ENCODE measurements at regions not wholly inside any gene's neighbourhood (a gene's known extent, or its start where the extent isn't known, plus 50 kb on each side); places are given as distances from the start of the nearest gene placed in this dataset.
A peak's percentile ranks its signal among the peaks of the same experiment; 100 is the strongest.
"Not testable (repeated sequence)": the region's sequence is repeated elsewhere in the genome, so short reads cannot be mapped to it uniquely, and the experiment has no call there.

DNA sequence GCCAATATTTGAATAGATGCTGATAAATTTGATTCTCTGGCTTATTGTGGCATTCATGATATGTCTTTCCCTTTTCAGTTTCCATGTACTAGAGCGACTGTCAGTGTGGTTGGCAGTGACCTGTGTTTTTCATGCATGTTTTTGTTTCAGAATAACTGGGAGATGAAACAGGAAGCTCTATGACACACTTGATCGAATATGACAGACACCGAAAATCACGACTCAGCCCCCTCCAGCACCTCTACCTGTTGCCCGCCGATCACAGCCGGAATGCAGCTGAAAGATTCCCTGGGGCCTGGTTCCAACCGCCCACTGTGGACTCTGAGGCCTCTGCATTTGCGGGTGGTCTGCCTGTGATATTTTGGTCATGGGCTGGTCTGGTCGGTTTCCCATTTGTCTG lies 226.8 kb upstream of the PLGLB2 start:
- Mint-ChIP-seq H3K27ac (peak overlapping the region; percentile 57 to 94 (median 93)), H3K4me3 (peak overlapping the region in 6 of 8 donors; percentile 8 to 66 (median 36)), H3K4me1 (peaks cover 12 to 38% (median 26%) of the 10 kb centered on the region in 4 donors)
- H3K27me3 ChIP-seq (ENCODE audit: insufficient read depth, low read length); H3K36me3 ChIP-seq (ENCODE audit: insufficient read depth, low read length); H3K4me3 ChIP-seq (ENCODE audit: low read length in 2 of 2); H3K36me3 Mint-ChIP-seq; intact Hi-C loops (cut with micrococcal nuclease); POLR2A ChIA-PET (ENCODE audit: partially characterized antibody); H3K9me3 Mint-ChIP-seq; H3K27me3 Mint-ChIP-seq; CTCF ChIA-PET (ENCODE audit: partially characterized antibody); H3K9me3 ChIP-seq (ENCODE audit: control insufficient read depth in 1 of 2, low read length in 2 of 2): not testable (repeated sequence)
- DNase-seq, result peak; percentile 47 to 77 (median 50)
- H3K27ac ChIP-seq (ENCODE audit: low read depth, low read length), result peak overlapping the region; percentile 43
- peaks cover 41% of the 10 kb centered on the region for H3K4me1 ChIP-seq (ENCODE audit: insufficient read depth, low read length)

GRCh38 chr2:87521489-87521888 lies 226.4 kb upstream of the PLGLB2 start:
- Mint-ChIP-seq H3K4me1 (peaks cover 12 to 38% (median 26%) of the 10 kb centered on the region in 4 donors), H3K27ac (peak overlapping the region; percentile 82 to 94 (median 93)), H3K4me3 (peak overlapping the region in 4 of 8 donors; percentile 8 to 66 (median 29))
- intact Hi-C loops (cut with micrococcal nuclease); H3K9me3 Mint-ChIP-seq; H3K9me3 ChIP-seq (ENCODE audit: control insufficient read depth in 1 of 2, low read length in 2 of 2); H3K36me3 ChIP-seq (ENCODE audit: insufficient read depth, low read length); H3K27me3 ChIP-seq (ENCODE audit: insufficient read depth, low read length); H3K36me3 Mint-ChIP-seq; DNase-seq; POLR2A ChIA-PET (ENCODE audit: partially characterized antibody); H3K27me3 Mint-ChIP-seq; CTCF ChIA-PET (ENCODE audit: partially characterized antibody); H3K4me3 ChIP-seq (ENCODE audit: low read length in 2 of 2): not testable (repeated sequence)
- Histone ChIP-seq H3K4me1 (ENCODE audit: insufficient read depth, low read length) (peaks cover 36% of the 10 kb centered on the region), H3K27ac (ENCODE audit: low read depth, low read length) (peak overlapping the region; percentile 43)

DNA sequence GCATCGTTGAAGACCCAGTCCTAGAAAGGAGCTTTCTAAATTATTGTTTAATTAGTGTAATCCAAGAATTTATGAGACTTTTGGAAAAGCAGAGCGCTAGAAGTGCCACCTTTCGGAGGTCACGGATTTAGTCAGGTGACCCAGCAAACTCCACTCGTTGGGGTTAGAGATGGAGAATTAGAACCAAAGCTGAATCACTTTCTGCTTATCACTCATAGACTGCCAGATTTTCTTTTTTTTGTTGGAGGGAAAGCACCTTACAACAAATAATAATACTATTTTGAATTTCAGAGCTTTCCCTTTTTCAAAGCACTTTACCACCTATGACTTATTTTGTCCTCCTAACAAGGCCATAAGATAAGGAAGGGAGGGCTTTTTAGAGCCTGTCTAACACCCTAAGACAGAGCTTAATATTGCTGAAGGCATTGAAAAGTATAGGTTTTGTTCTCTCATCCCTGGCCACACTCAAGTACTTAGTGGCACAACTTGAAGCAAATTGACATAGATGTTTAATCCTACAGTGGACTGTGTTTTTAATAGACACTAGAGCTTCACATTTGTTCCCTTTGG lies 223.2 kb upstream of the PLGLB2 start:
- H3K36me3 ChIP-seq (ENCODE audit: insufficient read depth, low read length); H3K27me3 Mint-ChIP-seq; H3K4me3 ChIP-seq (ENCODE audit: low read length in 2 of 2); intact Hi-C loops (cut with micrococcal nuclease); CTCF ChIA-PET (ENCODE audit: partially characterized antibody); H3K9me3 ChIP-seq (ENCODE audit: control insufficient read depth in 1 of 2, low read length in 2 of 2); H3K36me3 Mint-ChIP-seq; H3K27me3 ChIP-seq (ENCODE audit: insufficient read depth, low read length); POLR2A ChIA-PET (ENCODE audit: partially characterized antibody); H3K9me3 Mint-ChIP-seq: not testable (repeated sequence)
- H3K27ac Mint-ChIP-seq, result peak overlapping the region in 5 of 7 donors; percentile 32 to 95 (median 89)
- H3K27ac ChIP-seq (ENCODE audit: low read depth, low read length), result peak overlapping the region; percentile 49
- H3K4me3 Mint-ChIP-seq, result peak overlapping the region in 1 of 8 donors; percentile 26
- peaks cover 24% of the 10 kb centered on the region for H3K4me1 ChIP-seq (ENCODE audit: insufficient read depth, low read length)
- H3K4me1 Mint-ChIP-seq, result peaks cover 7 to 32% (median 15%) of the 10 kb centered on the region in 4 donors
- peak in 1 of 5 donors; percentile 33 for DNase-seq

GRCh38 chr2:87525497-87525991 lies 222.3 kb upstream of the PLGLB2 start:
- Histone ChIP-seq H3K4me1 (ENCODE audit: insufficient read depth, low read length) (peaks cover 22% of the 10 kb centered on the region), H3K27ac (ENCODE audit: low read depth, low read length) (peak overlapping the region; percentile 49)
- H3K4me3 ChIP-seq (ENCODE audit: low read length in 2 of 2); H3K9me3 Mint-ChIP-seq; H3K36me3 ChIP-seq (ENCODE audit: insufficient read depth, low read length); CTCF ChIA-PET (ENCODE audit: partially characterized antibody); H3K36me3 Mint-ChIP-seq; H3K27me3 ChIP-seq (ENCODE audit: insufficient read depth, low read length); POLR2A ChIA-PET (ENCODE audit: partially characterized antibody); intact Hi-C loops (cut with micrococcal nuclease); H3K9me3 ChIP-seq (ENCODE audit: control insufficient read depth in 1 of 2, low read length in 2 of 2); H3K27me3 Mint-ChIP-seq: not testable (repeated sequence)
- H3K27ac Mint-ChIP-seq, result peak overlapping the region in 4 of 7 donors; percentile 44 to 95 (median 72)
- peaks cover 7 to 38% (median 17%) of the 10 kb centered on the region in 4 donors for H3K4me1 Mint-ChIP-seq
- peak overlapping the region in 1 of 8 donors; percentile 21 for H3K4me3 Mint-ChIP-seq
- DNase-seq, result peak; percentile 43 to 69 (median 54)

- Histone ChIP-seq H3K27ac (ENCODE audit: low read depth, low read length) (peak overlapping the region; percentile 49), H3K4me1 (ENCODE audit: insufficient read depth, low read length) (peaks cover 17% of the 10 kb centered on the region)
- H3K9me3 ChIP-seq (ENCODE audit: control insufficient read depth in 1 of 2, low read length in 2 of 2); H3K36me3 ChIP-seq (ENCODE audit: insufficient read depth, low read length); H3K36me3 Mint-ChIP-seq; H3K4me3 ChIP-seq (ENCODE audit: low read length in 2 of 2); H3K4me3 Mint-ChIP-seq; H3K27me3 Mint-ChIP-seq; CTCF ChIA-PET (ENCODE audit: partially characterized antibody); POLR2A ChIA-PET (ENCODE audit: partially characterized antibody); H3K27me3 ChIP-seq (ENCODE audit: insufficient read depth, low read length); H3K9me3 Mint-ChIP-seq; DNase-seq; intact Hi-C loops (cut with micrococcal nuclease); H3K27ac Mint-ChIP-seq: not testable (repeated sequence)
- peaks cover 5 to 37% (median 14%) of the 10 kb centered on the region in 4 donors for H3K4me1 Mint-ChIP-seq
Measured at GRCh38 chr2:87526258-87526657, 221.6 kb upstream of the PLGLB2 start.

DNA sequence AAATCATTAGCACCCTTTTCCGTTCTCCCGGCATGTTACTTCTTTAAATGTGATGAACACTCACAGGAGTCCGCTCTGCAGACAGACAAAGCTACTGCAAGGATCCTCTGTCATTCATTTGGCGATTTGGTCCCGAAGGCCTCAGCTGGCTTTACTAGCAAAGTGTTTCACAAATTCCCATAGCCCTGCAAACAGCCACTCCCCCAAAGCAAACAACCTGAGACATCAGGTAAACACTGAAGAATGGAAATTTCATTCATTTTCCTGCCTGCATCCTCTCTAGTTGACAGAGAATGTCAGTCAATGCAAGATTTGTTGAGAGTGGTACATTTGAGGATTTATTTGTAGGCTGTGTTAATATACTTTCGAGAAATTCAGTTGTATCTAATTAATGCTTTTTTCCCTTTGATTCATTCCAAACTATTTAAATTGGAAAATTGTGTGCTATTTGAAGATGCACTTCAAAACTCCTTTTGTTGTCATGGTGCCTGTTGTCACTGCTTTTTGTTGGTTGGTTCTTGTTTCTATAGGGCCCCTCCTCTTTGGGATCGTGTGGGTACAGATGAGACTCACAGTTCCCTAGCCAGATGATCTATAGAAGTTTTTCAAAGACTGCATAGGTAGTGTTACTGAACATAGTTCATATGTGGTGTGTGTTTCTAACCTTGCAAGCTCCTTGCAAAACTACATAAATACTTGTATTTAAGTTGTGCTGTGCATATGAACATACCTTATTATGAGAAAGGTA lies 215.7 kb upstream of the PLGLB2 start:
- Mint-ChIP-seq H3K4me3 (peak overlapping the region in 6 of 8 donors; percentile 11 to 79 (median 45)), H3K27ac (peak overlapping the region in 6 of 7 donors; percentile 63 to 92 (median 84)), H3K4me1 (peaks cover 4 to 37% (median 11%) of the 10 kb centered on the region in 4 donors)
- POLR2A ChIA-PET (ENCODE audit: partially characterized antibody); H3K9me3 ChIP-seq (ENCODE audit: control insufficient read depth in 1 of 2, low read length in 2 of 2); H3K4me1 ChIP-seq (ENCODE audit: insufficient read depth, low read length); intact Hi-C loops (cut with micrococcal nuclease); H3K27me3 Mint-ChIP-seq; H3K36me3 Mint-ChIP-seq; H3K27me3 ChIP-seq (ENCODE audit: insufficient read depth, low read length); H3K4me3 ChIP-seq (ENCODE audit: low read length in 2 of 2); H3K27ac ChIP-seq (ENCODE audit: low read depth, low read length); CTCF ChIA-PET (ENCODE audit: partially characterized antibody); H3K9me3 Mint-ChIP-seq; H3K36me3 ChIP-seq (ENCODE audit: insufficient read depth, low read length): not testable (repeated sequence)
- DNase-seq, result peak in 1 of 5 donors; percentile 44

- H3K27ac ChIP-seq (ENCODE audit: low read depth, low read length); H3K9me3 ChIP-seq (ENCODE audit: control insufficient read depth in 1 of 2, low read length in 2 of 2); H3K27me3 ChIP-seq (ENCODE audit: insufficient read depth, low read length); H3K27me3 Mint-ChIP-seq; H3K36me3 ChIP-seq (ENCODE audit: insufficient read depth, low read length); H3K4me1 ChIP-seq (ENCODE audit: insufficient read depth, low read length); CTCF ChIA-PET (ENCODE audit: partially characterized antibody); DNase-seq; POLR2A ChIA-PET (ENCODE audit: partially characterized antibody); H3K9me3 Mint-ChIP-seq; H3K4me3 ChIP-seq (ENCODE audit: low read length in 2 of 2); H3K36me3 Mint-ChIP-seq; intact Hi-C loops (cut with micrococcal nuclease): not testable (repeated sequence)
- peak overlapping the region in 2 of 8 donors; percentile 5 to 15 for H3K4me3 Mint-ChIP-seq
- H3K4me1 Mint-ChIP-seq, result peaks cover 8 to 38% (median 15%) of the 10 kb centered on the region in 4 donors
- peak overlapping the region in 5 of 7 donors; percentile 8 to 83 (median 47) for H3K27ac Mint-ChIP-seq
Measured at GRCh38 chr2:87533390-87534272, 214.3 kb upstream of the PLGLB2 start.
